SH-SY5Y (cell line): ENCODE measurements at regions not wholly inside any gene's neighbourhood (a gene's known extent, or its start where the extent isn't known, plus 50 kb on each side); places are given as distances from the start of the nearest gene placed in this dataset.

Experiments used
- GATA2 ChIP-seq: IDR thresholded peaks from 2 replicates; pipeline ENCODE4 v1.6.1; 2011; ENCODE audit warnings: mild to moderate bottlenecking, low read depth, low read length
- GATA3 ChIP-seq: IDR thresholded peaks from 2 replicates; pipeline ENCODE4 v1.6.1; 2011; ENCODE audit warnings: low read depth, mild to moderate bottlenecking, low read length, moderate library complexity

DNA sequence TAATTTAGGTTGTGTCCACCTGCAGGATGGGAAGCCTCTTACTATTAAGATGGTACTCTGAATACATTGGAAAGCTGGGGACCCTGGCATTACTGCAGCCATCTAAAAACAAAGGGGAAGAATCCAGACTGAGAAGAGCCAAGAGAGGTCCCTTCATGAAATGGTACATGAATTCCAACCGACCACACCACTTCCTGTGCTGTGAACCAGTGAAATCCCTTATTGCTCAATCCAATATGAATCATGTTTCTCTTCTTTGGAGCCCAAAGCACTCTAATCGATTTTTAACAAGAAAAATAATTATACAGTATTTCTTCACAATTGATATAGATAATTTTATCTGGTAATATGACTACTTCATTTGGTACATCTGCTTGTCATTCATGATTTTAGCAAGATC, 479.7 kb upstream of the RAB6C start:
- no peak for TF ChIP-seq GATA2
- no peak for TF ChIP-seq GATA3
